HG02642 (cell line): ENCODE measurements at regions not wholly inside any gene's neighbourhood (a gene's known extent, or its start where the extent isn't known, plus 50 kb on each side); places are given as distances from the start of the nearest gene placed in this dataset.
"Not testable (repeated sequence)": the region's sequence is repeated elsewhere in the genome, so short reads cannot be mapped to it uniquely, and the experiment has no call there.

ENCODE experiments used
- ATAC-seq: cut with Tn5 transposase; IDR thresholded peaks from one replicate; pipeline ENCODE4 v1.9.1; 2021; ENCODE audit warnings: mild to moderate bottlenecking; ENCODE audit not compliant: unreplicated experiment, poor library complexity

DNA sequence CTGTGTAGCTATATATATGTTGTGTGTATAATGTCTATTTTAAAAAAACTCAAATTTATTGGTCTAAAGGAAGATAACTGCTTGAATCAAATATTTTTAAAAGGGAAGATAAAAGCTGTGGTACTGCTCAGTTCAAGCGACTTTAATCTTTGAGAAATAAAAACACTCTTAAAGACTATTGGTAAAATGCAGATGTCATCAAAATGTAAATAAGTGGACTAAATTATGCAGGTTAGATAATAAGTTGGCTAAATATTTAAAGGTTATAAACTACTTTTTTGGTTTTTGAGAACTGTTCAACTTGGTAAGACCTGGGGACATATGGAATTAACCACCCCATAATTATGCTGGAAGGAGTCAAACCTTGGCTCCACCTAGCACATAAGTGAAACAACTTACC, 144.7 kb upstream of the ITM2A start:
- no peak for ATAC-seq

DNA sequence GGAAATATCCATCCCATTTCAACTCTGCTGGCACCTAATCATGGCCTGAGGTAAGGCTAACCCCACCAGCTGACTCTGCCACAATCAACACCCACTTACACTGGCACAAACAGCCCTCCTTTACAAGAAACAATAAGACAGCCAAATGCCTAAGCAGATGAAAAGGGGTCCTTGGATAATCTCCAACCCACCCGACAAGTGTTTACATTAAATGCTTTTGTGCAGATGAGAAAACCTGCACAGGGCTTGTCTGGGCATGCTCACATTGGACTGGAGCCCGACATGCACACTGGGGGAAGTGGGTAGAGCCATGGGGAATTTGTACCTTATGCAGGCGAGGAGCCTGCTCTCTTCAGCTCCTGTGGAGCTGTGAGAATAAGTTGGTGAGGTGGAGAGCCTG, 138.9 kb upstream of the ITM2A start:
- no peak for ATAC-seq

DNA sequence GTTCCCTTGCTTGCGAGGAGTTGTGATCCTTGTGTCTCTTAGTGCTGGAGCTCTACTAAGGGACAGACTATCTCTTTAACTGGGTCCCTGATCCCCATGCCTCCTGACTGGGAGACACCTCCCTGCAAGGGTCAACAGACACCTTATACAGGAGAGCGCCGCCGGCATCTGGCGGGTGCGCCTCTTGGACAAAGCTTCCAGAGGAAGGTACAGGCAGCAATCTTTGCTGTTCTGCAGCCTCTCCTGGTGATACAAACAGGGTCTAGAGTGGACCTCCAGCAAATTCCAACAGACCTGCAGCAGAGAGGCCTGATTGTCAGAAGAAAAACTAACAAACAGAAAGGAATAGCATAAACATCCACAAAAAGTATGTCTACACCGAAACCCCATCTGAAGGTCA, 115.6 kb upstream of the ITM2A start:
- no peak for ATAC-seq

GRCh38 chrX:79477691-79478090, 110.6 kb upstream of the ITM2A start:
- no peak for ATAC-seq

DNA sequence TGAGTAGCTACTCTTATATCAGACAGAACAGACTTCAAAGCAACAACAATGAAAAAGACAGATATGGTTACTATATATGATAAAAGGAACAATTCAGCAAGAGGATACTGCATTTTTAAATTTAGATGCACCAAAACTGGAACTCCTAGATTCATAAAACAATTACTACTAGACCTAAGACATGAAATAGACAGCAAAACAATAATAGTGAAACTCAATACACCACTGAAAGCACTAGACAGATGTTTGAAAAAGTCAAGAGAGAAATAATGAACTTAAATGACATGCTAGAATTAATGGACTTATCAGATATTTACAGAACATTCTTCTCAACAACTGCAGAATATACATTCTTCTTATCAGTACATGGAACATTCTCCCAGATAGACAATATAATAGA, 99.5 kb upstream of the ITM2A start:
- ATAC-seq: no peak

GRCh38 chrX:79462458-79462857, 95.3 kb upstream of the ITM2A start:
- ATAC-seq: no peak

DNA sequence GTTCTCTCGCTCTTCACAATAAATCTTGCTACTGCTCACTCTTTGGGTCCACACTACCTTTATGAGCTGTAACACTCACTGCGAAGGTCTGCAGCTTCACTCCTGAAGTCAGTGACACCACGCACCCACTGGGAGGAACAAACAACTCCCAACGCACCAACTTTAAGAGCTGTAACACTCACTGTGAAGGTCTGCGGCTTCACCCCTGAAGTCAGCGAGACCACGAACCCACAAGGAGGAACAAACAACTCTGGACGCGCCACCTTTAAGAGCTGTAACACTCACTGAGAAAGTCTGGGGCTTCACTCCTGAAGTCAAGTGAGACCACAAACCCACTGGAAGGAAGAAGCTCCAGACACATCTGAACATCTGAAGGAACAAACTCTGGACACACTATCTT, 89.5 kb upstream of the ITM2A start:
- ATAC-seq: not testable (repeated sequence)

DNA sequence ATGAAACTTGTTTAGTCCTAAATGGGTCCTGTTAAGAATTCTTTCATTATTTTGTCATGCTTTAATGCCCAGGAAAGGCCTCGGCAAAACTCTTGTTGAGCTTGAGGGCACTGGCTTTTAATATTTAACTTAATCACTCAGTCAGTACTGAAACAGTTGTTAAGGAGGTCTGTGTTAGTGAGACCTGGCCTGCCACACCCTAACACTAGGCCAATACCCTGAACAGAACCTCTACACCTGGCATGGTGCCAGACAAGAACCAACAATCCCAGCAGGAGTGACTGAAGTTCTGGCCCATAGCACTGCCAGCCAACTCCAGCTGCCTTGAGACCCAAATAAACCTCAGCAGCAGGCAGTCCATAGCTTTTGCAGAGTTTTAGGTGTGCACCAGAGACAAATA, 85.7 kb upstream of the ITM2A start:
- ATAC-seq: no peak

DNA sequence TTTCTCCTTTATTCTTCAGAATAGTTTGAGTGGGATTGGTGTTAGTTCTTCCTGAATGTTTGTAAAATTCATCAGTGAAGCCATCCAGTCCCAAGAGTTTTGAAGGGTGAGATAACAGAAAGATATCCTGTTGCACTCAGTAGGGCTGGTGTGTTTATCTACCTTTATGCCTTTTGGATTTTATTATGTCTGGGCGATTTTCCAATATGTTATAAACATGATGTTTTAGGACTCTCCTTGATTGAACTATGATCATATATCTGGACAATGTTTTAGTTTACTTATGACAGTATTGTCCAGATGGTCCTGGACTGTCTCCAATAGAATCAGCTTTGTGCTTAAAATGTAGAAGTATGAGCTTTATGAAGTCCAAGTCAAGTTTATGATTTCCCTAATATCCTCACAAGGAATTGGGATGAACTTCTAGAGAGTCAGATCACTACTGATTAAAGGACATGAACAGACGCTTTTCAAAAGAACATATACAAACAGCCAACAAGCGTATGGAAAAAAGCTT, 77.6 kb upstream of the ITM2A start:
- ATAC-seq: no peak

DNA sequence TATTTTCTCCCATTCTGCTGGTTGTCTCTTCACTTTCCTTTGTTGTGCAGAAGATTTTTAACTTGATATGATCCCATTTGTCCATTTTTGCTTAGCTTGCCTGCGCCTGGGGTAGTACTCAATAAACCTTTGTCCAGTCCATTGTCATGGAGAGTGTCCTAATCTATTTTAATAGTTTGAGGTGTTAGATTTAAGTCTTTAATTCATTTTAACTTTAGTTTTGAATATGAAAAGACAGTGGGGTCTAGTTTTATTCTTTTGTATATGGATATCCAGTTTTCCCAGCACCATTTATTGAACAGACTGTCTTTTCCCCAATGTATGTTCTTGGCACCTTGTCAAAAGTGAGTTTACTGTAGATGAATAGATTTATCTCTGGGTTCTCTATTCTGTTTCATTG, 76.0 kb upstream of the ITM2A start:
- no peak for ATAC-seq

DNA sequence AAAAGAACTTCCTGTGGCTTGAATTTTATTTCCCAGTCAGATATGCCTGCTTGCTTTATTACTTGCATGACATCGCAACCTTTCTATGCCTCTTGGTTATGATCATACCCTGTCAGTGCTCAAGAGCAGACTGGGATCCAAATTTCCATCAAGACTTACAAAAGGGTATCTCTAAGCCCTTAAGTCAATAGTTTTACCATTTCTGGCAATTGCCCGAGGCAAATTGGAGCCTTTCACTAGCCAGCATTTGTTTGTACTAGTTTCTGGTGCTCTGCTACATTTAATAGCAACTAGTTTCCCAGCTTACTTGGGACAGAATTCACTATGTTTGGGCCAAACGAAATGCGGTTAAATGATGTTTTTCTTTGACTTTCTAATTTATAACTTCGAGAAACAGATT, 73.2 kb upstream of the ITM2A start:
- ATAC-seq: no peak
